HUES6 (cell line): ENCODE measurements at regions not wholly inside any gene's neighbourhood (a gene's known extent, or its start where the extent isn't known, plus 50 kb on each side); places are given as distances from the start of the nearest gene placed in this dataset.
"Not testable (repeated sequence)": the region's sequence is repeated elsewhere in the genome, so short reads cannot be mapped to it uniquely, and the experiment has no call there.

ENCODE experiments used
- H3K27ac ChIP-seq: 2 replicates; pipeline ENCODE4 v1.7.0; 2013; ENCODE audit warnings: low read depth, mild to moderate bottlenecking, low read length, inconsistent platforms
- H3K27me3 ChIP-seq: 2 replicates; pipeline ENCODE4 v1.6.1; 2013; ENCODE audit warnings: low read length; ENCODE audit not compliant: control insufficient read depth, insufficient read depth
- H3K36me3 ChIP-seq: 2 replicates; pipeline ENCODE4 v1.6.1; 2013; ENCODE audit warnings: low read length; ENCODE audit not compliant: control insufficient read depth, insufficient read depth
- H3K4me1 ChIP-seq: 2 replicates; pipeline ENCODE4 v1.6.1; 2013; ENCODE audit warnings: low read length; ENCODE audit not compliant: control insufficient read depth, insufficient read depth
- H3K4me3 ChIP-seq: 2 replicates; pipeline ENCODE4 v1.5.1; 2013; ENCODE audit warnings: low read depth, low read length
- H3K9ac ChIP-seq: one replicate; pipeline ENCODE4 v1.6.1; 2013; ENCODE audit warnings: mild to moderate bottlenecking, low read length
- H3K9me3 ChIP-seq: 2 replicates; pipeline ENCODE4 v1.6.1; 2013; ENCODE audit warnings: low read depth, low read length; ENCODE audit not compliant: control insufficient read depth, insufficient read depth

DNA sequence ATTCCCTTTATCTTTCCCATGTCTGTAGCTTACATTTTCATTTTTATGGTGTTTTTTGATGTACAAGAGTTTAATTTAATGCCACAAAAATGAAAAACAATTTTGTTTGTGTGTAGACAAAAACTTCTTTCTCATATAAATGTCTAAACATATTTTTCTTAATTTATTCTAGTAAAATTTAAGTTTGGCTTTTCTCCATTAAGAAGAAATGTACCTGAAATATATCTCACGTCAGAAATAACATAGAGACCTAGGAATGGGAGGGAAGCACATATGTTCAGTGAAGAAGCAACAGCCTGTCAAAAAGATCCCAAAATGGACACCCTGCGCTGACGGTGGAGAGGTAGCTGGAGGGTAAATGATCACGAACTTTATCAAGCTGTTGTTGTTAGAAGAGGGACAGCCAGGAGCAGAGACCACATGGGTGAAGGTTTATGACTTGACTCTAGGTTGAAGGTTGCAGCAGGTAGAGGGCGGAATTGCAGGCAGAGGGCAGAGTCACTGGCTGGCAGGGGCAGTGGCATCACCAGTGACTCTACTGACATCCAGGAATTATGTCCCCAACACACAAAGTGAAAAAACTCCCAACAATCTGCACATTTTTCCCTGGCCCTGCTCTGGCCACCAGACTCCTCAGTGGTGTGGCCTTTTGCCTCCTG lies 225.9 kb upstream of the PRSS58 start:
- no peaks in the 10 kb centered on the region for H3K9me3 ChIP-seq
- no peak overlapping the region for H3K4me3 ChIP-seq
- no peaks in the 10 kb centered on the region for H3K27me3 ChIP-seq
- peaks cover 3% of the 10 kb centered on the region; the same call in 1 of the 2 replicates for H3K4me1 ChIP-seq
- no peak overlapping the region for H3K9ac ChIP-seq
- no peaks in the 10 kb centered on the region for H3K36me3 ChIP-seq
- H3K27ac ChIP-seq, result no peak overlapping the region

DNA sequence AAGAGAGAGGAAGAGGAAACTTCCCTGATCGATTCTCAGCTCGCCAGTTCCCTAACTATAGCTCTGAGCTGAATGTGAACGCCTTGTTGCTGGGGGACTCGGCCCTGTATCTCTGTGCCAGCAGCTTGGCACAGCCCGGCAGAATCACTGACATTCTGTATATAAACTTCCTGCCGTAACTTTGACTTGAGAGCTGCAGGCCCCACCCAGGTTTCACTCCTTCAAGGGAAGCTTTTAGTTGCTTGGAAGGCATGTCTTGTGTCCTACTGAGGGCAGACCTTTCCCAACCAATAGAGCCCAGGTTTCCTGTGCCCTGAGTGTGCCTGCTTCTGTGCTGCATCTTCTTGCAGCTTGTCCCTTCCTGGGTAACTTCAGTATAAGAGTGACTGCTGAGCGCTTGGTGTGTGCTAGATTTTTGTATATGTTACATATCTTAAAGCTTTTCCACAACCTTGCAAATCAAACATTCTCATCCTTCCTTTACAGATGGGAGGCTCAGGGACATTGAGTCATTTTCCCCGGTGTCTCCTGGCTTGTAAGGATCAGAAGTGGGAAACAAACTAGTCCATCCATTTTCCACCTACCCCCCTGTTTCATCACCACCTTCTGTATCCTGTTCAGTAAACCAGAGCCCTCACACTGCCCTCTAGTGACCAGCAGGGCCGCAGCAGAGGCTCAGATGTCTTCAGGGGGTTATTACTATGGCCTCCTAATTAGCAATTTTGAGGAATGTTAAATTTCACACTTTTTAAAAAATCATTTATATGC lies 225.2 kb upstream of the PRSS58 start:
- Histone ChIP-seq H3K4me3 (no peak overlapping the region), H3K9me3 (no peaks in the 10 kb centered on the region), H3K9ac (no peak overlapping the region), H3K4me1 (peaks cover 3% of the 10 kb centered on the region; the same call in 1 of the 2 replicates), H3K36me3 (no peaks in the 10 kb centered on the region), H3K27me3 (no peaks in the 10 kb centered on the region), H3K27ac (no peak overlapping the region)

- H3K27me3 ChIP-seq, result no peaks in the 10 kb centered on the region; the same call in 1 of the 2 replicates
These were observed 223.7 kb upstream of the PRSS58 start for GRCh38 chr7:142481548-142481947.

DNA sequence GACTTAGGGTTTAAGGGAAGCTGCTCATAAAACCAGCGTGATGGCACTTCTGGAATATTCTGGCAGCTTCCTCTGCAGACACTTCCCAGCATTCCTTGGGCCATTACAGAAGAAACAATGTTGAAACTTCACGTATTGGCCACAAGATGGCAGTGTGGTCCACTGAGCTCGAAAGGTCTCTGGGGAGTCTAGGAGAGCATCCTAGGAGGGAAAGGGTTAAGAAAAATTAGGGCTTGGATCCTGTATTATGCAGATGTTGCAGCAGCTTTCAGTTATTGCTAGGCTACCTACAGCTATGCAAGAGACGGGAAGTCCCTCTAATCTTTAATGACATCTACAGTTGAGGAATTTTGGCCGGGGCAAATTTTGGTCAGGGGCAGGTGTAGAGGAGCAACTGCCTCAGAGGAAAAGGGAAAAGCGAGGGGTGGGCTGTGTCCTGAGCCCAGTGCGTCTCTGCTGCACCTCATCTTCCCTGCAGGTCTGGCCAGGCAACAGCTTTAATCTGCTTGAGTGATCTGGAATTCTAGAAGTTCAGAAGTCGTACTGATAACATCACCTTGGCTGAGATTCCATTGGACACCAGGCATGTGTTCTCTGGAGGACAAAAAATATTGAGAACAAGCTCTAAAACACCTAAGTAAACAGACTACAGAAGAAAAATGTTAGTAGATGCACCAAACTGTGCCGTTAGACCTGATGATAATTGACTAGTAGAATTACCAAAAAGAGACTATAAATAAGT lies 220.8 kb upstream of the PRSS58 start:
- H3K27me3 ChIP-seq, result no peaks in the 10 kb centered on the region; the same call in 1 of the 2 replicates
- H3K27ac ChIP-seq, result no peak overlapping the region
- no peaks in the 10 kb centered on the region for H3K4me1 ChIP-seq
- no peaks in the 10 kb centered on the region for H3K9me3 ChIP-seq
- H3K9ac ChIP-seq, result no peak overlapping the region
- H3K4me3 ChIP-seq, result no peak overlapping the region
- H3K36me3 ChIP-seq, result no peaks in the 10 kb centered on the region

More at GRCh38 chr7:142481548-142481947, 223.7 kb upstream of the PRSS58 start:
- Histone ChIP-seq H3K4me3 (no peak overlapping the region), H3K36me3 (no peaks in the 10 kb centered on the region), H3K9ac (no peak overlapping the region), H3K27ac (no peak overlapping the region), H3K9me3 (no peaks in the 10 kb centered on the region), H3K4me1 (no peaks in the 10 kb centered on the region)

GRCh38 chr7:142477801-142478200 lies 219.9 kb upstream of the PRSS58 start:
- H3K27ac ChIP-seq, H3K9ac ChIP-seq, H3K27me3 ChIP-seq, H3K4me3 ChIP-seq, H3K4me1 ChIP-seq, H3K36me3 ChIP-seq, H3K9me3 ChIP-seq: not testable (repeated sequence)

DNA sequence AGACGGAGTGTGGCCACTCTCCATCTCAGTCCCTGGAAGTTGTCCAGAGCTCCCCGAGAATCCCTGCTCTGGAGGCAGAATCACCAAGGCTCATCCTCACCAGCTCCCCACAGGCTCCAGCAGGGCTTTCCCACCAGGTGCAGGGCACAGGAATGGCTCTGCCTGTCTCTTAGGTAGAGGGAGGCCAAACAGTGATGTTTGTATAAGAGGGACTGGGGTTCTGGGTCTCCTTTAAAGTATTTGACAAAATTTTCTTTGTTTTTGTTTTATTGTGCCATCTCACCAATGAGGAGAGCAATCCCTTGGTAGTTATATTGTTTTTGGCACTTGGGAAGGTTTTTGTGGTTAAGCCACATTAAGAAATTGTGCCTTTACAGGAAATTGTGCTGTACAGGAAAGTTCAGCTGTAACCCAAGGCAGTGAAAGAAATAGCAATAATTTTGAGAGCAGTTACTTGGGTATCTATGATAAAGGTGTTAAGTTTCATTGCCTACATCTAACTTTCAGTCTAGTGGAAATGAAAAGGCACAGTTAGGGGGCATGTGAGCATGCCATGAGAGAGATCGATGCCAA lies 219.3 kb upstream of the PRSS58 start:
- no peaks in the 10 kb centered on the region for H3K9me3 ChIP-seq
- H3K27me3 ChIP-seq, result no peaks in the 10 kb centered on the region; the same call in 1 of the 2 replicates
- H3K36me3 ChIP-seq, result no peaks in the 10 kb centered on the region
- H3K27ac ChIP-seq, result no peak overlapping the region
- H3K9ac ChIP-seq, result no peak overlapping the region
- H3K4me1 ChIP-seq, result no peaks in the 10 kb centered on the region
- H3K4me3 ChIP-seq, result no peak overlapping the region

- Histone ChIP-seq H3K9me3 (no peaks in the 10 kb centered on the region), H3K27ac (no peak overlapping the region), H3K9ac (no peak overlapping the region), H3K4me1 (no peaks in the 10 kb centered on the region), H3K27me3 (no peaks in the 10 kb centered on the region; the same call in 1 of the 2 replicates), H3K4me3 (no peak overlapping the region), H3K36me3 (no peaks in the 10 kb centered on the region)
These were observed 218.2 kb upstream of the PRSS58 start for GRCh38 chr7:142476077-142476476.

GRCh38 chr7:142471820-142472219 lies 214.0 kb upstream of the PRSS58 start:
- H3K9ac ChIP-seq, result no peak overlapping the region
- H3K4me3 ChIP-seq, result no peak overlapping the region
- no peaks in the 10 kb centered on the region for H3K36me3 ChIP-seq
- no peak overlapping the region for H3K27ac ChIP-seq
- no peaks in the 10 kb centered on the region for H3K9me3 ChIP-seq
- H3K27me3 ChIP-seq, result no peaks in the 10 kb centered on the region
- no peaks in the 10 kb centered on the region for H3K4me1 ChIP-seq

GRCh38 chr7:142470544-142470830 lies 212.6 kb upstream of the PRSS58 start:
- Histone ChIP-seq H3K36me3 (no peaks in the 10 kb centered on the region), H3K4me1 (no peaks in the 10 kb centered on the region), H3K27me3 (no peaks in the 10 kb centered on the region), H3K9me3 (no peaks in the 10 kb centered on the region), H3K4me3 (no peak overlapping the region), H3K27ac (no peak overlapping the region), H3K9ac (no peak overlapping the region)

DNA sequence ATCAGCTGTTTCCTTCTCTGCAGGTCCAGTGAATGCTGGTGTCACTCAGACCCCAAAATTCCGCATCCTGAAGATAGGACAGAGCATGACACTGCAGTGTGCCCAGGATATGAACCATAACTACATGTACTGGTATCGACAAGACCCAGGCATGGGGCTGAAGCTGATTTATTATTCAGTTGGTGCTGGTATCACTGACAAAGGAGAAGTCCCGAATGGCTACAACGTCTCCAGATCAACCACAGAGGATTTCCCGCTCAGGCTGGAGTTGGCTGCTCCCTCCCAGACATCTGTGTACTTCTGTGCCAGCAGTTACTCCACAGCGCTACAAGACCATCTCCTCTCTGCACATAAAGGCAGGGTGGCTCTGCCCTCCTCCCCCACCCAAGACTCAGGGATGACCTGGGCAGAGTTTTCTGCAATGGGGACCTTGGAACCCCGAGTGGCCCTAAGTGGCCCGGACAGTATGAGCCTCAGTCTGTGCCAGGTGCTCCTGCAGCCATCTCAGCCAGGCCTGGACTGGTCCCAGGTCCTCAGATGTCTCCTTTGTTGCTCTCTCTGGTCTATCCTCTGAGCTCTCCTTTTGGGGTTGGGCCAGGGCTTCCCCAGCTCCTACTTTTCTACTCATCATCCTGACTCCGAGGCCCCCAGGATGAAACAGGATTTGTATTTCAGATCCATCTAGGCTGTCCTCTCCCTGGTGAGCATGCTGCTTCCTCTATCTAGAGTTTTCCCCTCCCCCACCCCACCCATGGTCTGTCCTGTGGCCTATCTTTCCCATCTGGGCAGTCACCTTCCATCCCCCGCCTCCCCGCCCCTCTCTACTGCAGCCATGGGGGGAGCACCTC lies 212.1 kb upstream of the PRSS58 start:
- Histone ChIP-seq H3K4me1 (no peaks in the 10 kb centered on the region), H3K27ac (no peak overlapping the region), H3K9me3 (no peaks in the 10 kb centered on the region), H3K9ac (no peak overlapping the region), H3K36me3 (no peaks in the 10 kb centered on the region), H3K27me3 (no peaks in the 10 kb centered on the region), H3K4me3 (no peak overlapping the region)
